GM20000 (cell line): ENCODE measurements at regions not wholly inside any gene's neighbourhood (a gene's known extent, or its start where the extent isn't known, plus 50 kb on each side); places are given as distances from the start of the nearest gene placed in this dataset.
A peak's percentile ranks its signal among the peaks of the same experiment; 100 is the strongest.

Experiments
- DNase-seq: peaks from one replicate; pipeline ENCODE4 v3.0.0; 2012; ENCODE audit warnings: low spot score
- TF ChIP-seq, protein P1 (sequence below): IDR thresholded peaks from 2 replicates; pipeline ENCODE4 v1.5.1; 2012; ENCODE audit warnings: mild to moderate bottlenecking, control low read depth; ENCODE audit errors: extremely low read depth, missing control alignments

DNA sequence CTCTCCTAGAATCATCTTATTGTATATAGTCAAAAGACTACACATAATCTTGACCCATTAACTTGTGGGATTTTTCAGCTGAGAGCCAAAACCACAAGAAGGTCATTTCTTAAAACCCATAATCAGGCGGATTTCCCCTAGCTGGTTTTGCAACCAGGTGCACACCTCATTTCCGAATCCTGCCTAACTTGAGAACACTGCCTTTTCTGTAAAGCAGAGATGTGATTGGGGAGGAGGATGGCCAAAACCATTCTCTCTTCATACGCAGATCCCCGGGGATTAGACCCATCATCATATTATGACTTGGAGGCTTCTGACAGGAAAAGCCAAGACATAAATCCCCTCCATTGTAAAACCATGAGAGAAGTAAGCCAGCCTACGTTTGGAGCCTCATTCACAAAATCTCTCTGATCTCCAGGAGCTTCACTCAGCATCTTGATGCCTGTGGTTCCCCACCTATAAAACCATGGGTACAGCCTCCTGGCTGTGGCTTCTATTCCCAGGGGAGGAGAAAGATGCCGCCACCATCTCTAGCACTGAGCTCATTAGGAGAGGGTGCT lies 191.3 kb downstream of the KIF18A start:
- peak; percentile 51 for DNase-seq
- TF ChIP-seq, protein P1, sequence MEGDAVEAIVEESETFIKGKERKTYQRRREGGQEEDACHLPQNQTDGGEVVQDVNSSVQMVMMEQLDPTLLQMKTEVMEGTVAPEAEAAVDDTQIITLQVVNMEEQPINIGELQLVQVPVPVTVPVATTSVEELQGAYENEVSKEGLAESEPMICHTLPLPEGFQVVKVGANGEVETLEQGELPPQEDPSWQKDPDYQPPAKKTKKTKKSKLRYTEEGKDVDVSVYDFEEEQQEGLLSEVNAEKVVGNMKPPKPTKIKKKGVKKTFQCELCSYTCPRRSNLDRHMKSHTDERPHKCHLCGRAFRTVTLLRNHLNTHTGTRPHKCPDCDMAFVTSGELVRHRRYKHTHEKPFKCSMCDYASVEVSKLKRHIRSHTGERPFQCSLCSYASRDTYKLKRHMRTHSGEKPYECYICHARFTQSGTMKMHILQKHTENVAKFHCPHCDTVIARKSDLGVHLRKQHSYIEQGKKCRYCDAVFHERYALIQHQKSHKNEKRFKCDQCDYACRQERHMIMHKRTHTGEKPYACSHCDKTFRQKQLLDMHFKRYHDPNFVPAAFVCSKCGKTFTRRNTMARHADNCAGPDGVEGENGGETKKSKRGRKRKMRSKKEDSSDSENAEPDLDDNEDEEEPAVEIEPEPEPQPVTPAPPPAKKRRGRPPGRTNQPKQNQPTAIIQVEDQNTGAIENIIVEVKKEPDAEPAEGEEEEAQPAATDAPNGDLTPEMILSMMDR, result no peak

DNA sequence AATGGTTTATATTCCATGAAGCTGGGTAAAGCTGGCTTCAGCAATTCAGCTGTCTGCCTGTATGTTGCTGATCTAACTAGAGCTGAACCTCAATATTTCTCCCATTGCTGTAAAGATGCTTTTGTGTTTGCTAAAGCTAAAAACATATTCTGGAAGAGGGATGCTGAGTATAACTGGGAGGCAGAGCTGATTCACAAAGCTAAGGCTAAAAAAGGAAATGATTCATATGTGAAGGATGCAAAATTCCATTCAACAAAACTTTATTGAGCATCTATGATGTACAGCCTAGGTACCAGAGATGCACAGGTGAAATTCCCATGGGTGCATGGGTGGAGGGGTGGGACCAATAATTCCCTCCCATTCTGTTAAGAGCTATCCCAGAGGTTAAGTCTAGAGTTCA lies 193.9 kb downstream of the KIF18A start:
- no peak for DNase-seq
- TF ChIP-seq, protein P1, result no peak

DNA sequence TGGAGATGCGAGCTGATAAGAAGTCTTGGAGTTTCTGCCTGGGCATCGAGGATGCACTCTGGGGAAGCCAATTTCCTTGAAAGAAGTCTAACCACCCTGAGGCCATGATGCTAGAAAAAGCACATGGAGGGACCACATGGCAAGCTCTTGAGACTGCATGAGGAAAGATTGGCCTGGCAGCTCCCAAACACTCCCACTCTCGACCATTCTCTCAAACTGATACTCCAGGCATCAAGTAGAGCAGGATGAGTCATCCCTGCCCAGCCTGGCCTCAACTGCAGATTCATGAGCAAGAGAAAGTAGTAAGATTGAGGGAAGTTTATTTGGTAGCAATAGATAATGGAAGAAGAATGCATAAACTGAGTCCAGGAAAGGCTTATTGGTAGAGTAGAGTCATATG lies 194.3 kb downstream of the KIF18A start:
- TF ChIP-seq, protein P1, result no peak

DNA sequence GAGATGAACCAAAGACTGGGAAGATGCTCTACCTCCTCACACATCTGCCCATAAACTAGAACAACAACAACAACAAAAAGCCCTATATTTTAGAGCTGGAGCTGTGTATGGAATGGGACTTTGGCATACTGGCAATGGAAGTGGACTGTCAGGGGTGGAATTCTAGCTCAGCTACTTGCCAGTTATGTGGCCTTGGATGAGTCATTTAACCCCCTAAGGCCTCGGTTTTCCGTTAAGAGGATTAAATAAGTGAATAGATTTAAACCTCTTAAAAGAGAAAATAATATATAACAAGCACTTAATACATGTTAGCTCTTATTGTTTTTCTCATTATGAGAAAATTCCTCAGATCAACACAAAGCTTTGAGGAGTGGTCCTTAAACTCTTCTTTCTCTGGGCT lies 195.0 kb downstream of the KIF18A start:
- TF ChIP-seq, protein P1, result no peak

More for the DNA sequence above, 194.3 kb downstream of the KIF18A start:
- DNase-seq, result no peak

DNA sequence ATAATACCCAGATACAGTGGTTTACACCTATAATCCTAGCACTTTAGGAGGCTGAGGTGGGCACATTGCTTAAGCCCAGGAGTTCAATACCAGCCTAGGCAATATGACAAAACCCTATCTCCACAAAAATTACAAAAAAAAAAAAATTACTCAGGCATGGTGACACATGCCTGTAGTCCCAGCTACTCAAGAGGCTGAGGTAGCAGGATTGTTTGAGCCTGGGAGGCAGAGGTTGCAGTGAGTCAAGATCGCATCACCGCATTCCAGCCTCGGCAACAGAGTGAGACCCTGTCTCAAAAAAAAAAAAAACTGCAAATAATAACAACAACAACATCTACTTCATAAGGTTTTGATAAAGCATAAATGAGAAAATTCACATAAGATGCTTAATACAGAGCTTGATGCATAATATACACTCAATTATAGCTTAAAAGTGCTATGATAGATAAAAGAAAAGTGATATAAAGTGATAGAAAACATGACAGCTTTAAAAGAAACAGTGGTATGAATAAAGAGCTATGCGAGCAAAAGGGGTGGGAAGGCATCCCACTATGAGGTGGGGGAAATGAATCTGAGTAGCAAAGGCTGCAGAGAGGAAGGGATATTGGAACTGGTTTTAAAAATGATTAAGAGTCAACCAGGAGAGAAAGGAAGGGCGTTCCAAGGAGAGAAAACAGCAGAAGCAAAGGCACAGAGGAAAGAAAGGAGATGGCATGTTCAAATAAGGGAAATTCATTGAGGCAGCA lies 197.6 kb downstream of the KIF18A start:
- TF ChIP-seq, protein P1, result no peak
- DNase-seq, result no peak

More for the DNA sequence above, 195.0 kb downstream of the KIF18A start:
- no peak for DNase-seq

DNA sequence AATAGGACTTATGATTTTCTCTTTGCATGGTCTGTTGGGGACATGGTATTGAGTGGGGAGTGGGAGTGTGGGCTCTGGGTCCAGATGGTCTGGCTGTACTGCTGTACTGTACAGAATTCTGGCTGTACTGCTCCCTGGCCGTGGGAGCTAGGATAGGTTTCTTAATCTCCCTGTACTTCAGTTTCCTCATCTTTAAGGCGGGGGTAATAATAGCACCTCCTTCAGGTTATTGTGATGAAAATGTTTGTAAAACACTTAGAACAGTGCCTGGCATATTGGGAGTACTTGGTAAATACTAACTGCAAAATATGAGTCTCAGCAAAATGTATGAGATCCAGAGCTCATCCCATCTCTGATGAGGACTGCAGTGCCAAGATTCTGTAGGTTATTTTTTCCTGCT lies 198.6 kb downstream of the KIF18A start:
- TF ChIP-seq, protein P1, result no peak
- no peak for DNase-seq

DNA sequence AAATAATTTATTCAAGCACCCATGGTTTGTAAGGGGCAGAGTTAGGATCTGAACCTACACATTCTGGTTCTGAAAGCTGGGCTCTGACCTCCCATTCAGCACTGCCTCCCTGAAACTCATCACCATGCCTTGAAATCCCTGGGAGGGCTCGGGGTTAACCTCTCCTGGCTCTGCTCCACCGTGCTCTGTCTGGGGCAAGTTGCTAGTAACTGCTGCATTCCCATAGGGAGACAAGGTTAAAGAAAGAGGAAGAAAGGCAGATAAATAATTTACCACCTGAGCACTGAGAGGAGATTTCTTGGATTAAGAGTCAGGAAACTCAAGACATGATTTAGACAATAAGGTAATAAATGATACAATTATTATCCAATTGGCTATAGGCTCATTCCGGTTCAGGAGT lies 199.3 kb downstream of the KIF18A start:
- TF ChIP-seq, protein P1, result no peak

More for the DNA sequence above, 199.3 kb downstream of the KIF18A start:
- no peak for DNase-seq
